ENCODE measurements at regions not wholly inside any gene's neighbourhood (a gene's known extent, or its start where the extent isn't known, plus 50 kb on each side); places are given as distances from the start of the nearest gene placed in this dataset.

GRCh38 chr7:86499986-86500385, 143.7 kb upstream of the GRM3 start:
- no peak for TF ChIP-seq CTCF (IDR thresholded peaks at IDR 0.05; ENCODE audit: poor library complexity, severe bottlenecking)
- TF ChIP-seq EZH2 (IDR thresholded peaks at IDR 0.05; ENCODE audit: borderline replicate concordance, insufficient read depth, low read length, poor library complexity, severe bottlenecking): no peak
